A673 (cell line): ENCODE measurements at regions not wholly inside any gene's neighbourhood (a gene's known extent, or its start where the extent isn't known, plus 50 kb on each side); places are given as distances from the start of the nearest gene placed in this dataset.

Source experiments
- CTCF ChIP-seq: fragments of 300-800, 200-600 bp; sonication (generic); conservative IDR thresholded peaks from 2 replicates; pipeline ENCODE4 v1.5.1; 2017; ENCODE audit warnings: low read depth, mild to moderate bottlenecking, antibody characterized with exemption, low read length, moderate library complexity, mixed read lengths
- EZH2 ChIP-seq: fragments of 200-600 bp; sonication (generic); IDR thresholded peaks from 2 replicates; pipeline ENCODE4 v1.6.1; 2017; ENCODE audit warnings: borderline replicate concordance, low read depth, mild to moderate bottlenecking, mixed read lengths, antibody characterized with exemption, low read length; ENCODE audit not compliant: poor library complexity, severe bottlenecking

DNA sequence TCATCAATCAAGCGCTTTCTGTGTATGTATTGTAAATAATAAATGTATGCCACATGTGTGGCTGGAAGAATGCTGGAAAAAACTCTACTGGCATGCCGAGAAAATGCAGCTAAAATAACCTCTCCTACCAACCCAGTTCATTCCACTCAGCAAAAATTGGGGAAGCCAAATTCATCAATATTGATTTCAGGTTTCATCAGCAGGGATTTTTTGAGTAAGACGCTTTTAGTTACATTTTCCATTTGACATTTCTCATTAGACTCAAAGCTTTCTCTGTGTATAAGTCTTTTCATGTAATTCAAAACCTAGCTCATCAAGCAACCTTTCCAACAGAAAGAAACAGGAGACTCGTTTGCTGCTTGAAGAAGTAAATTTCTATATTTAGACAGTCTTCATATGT lies 338.1 kb downstream of the DMRT2 start:
- no peak for TF ChIP-seq CTCF
- no peak for TF ChIP-seq EZH2
